ENCODE measurements at regions not wholly inside any gene's neighbourhood (a gene's known extent, or its start where the extent isn't known, plus 50 kb on each side); places are given as distances from the start of the nearest gene placed in this dataset.

DNA sequence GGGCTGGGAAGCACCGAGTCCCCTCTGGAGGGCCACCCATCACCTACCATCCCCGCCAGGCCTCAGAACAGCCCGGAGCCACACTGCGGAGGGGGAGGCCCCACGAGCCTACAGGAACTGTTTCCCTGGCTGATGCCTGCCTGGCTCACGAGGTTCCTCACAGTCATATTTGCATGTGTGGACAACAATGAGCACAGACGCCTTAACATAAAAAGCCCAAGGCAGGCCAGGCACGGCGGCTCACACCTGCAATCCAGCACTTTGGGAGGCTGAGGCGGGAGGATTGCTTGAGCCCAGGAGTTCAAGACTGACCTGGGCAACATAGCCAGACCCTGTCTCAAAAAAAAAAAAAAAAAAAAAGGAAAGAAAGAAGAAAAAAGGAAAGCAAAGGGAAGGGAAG is 125.9 kb downstream of the FAM53A start:
- no peak overlapping the region for H3K4me2 ChIP-seq (replicated peaks; ENCODE audit: low read depth, low read length, poor library complexity, severe bottlenecking)
- no peak for TF ChIP-seq EZH2 (IDR thresholded peaks at IDR 0.05; ENCODE audit: borderline replicate concordance, insufficient read depth, low read depth, low read length, poor library complexity, severe bottlenecking)
- TF ChIP-seq, protein P1, sequence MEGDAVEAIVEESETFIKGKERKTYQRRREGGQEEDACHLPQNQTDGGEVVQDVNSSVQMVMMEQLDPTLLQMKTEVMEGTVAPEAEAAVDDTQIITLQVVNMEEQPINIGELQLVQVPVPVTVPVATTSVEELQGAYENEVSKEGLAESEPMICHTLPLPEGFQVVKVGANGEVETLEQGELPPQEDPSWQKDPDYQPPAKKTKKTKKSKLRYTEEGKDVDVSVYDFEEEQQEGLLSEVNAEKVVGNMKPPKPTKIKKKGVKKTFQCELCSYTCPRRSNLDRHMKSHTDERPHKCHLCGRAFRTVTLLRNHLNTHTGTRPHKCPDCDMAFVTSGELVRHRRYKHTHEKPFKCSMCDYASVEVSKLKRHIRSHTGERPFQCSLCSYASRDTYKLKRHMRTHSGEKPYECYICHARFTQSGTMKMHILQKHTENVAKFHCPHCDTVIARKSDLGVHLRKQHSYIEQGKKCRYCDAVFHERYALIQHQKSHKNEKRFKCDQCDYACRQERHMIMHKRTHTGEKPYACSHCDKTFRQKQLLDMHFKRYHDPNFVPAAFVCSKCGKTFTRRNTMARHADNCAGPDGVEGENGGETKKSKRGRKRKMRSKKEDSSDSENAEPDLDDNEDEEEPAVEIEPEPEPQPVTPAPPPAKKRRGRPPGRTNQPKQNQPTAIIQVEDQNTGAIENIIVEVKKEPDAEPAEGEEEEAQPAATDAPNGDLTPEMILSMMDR (IDR thresholded peaks at IDR 0.05), result no peak
- ChIA-PET POLR2A (no interaction called here), CTCF (no interaction called here)
- intact Hi-C loops (cut with micrococcal nuclease), result no loop called here
- WGBS (ENCODE audit: insufficient coverage), result 67% methylated on average over 10 of the region's 10 CpGs
- Mint-ChIP-seq H3K27ac (no peak overlapping the region), H3K4me1 (no peaks in the 10 kb centered on the region), H3K27me3 (peaks cover 23% of the 10 kb centered on the region), H3K9me3 (ENCODE audit: insufficient read depth) (no peaks in the 10 kb centered on the region), H3K4me3 (no peak overlapping the region)
- H4K20me1 ChIP-seq (ENCODE audit: control insufficient read depth, insufficient read depth, low read length, poor library complexity, severe bottlenecking), result no peaks in the 10 kb centered on the region
- H3K36me3 ChIP-seq (replicated peaks in 1 of 2; ENCODE audit: control extremely low read depth in 1 of 2, control insufficient read depth in 1 of 2, extremely low read depth in 1 of 2, insufficient read depth in 2 of 2, low read length in 1 of 2), result no peaks in the 10 kb centered on the region
- H3K4me3 ChIP-seq (ENCODE audit: control extremely low read depth in 1 of 5, extremely low read depth in 1 of 5, insufficient read depth in 1 of 5, low read depth in 2 of 5, low read length in 4 of 5), result no peak overlapping the region
- H3K27ac ChIP-seq (ENCODE audit: low read length in 2 of 2), result no peak overlapping the region
- H3K9me3 ChIP-seq (ENCODE audit: control extremely low read depth in 1 of 3, control insufficient read depth in 2 of 3, insufficient read depth in 1 of 3, low read length in 2 of 3), result peaks cover 0 to 5% (median 0%) of the 10 kb centered on the region in 3 donors
- ATAC-seq (ENCODE audit: low read depth), result no peak
- DNase-seq, result no peak
- H2AFZ ChIP-seq (ENCODE audit: insufficient read depth, low read depth, low read length, poor library complexity, severe bottlenecking), result no peak overlapping the region
- H3K9ac ChIP-seq (ENCODE audit: low read length), result no peak overlapping the region
- H3K27me3 ChIP-seq (replicated peaks in 1 of 4; ENCODE audit: control extremely low read depth in 1 of 4, control insufficient read depth in 3 of 4, insufficient read depth in 4 of 4, low read length in 3 of 4), result peaks cover 0 to 11% (median 0%) of the 10 kb centered on the region in 4 experiments
- H3K79me2 ChIP-seq (ENCODE audit: control insufficient read depth, insufficient read depth, low read length), result no peaks in the 10 kb centered on the region
- no peaks in the 10 kb centered on the region for H3K4me1 ChIP-seq (ENCODE audit: control insufficient read depth in 2 of 2, insufficient read depth in 2 of 2, low read length in 2 of 2)

DNA sequence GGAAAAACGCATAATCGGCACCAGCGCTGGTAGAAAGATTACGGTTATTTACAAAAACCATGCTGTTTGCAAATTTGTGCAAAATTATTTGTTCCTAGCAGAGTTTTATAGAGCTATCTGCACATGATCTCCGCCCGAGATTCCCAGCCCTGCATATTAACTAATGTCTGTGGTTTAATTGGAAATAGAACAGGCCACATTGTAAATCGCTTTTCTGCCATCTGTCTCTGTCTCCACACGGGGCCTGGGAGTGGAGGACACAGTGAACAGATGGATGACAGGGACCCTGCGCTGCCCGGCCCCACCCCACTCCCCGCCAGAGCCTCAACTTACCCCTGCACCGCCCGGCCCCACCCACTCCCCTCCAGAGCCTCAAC is 126.9 kb downstream of the FAM53A start:
- no peak for TF ChIP-seq EZH2 (IDR thresholded peaks at IDR 0.05; ENCODE audit: borderline replicate concordance, insufficient read depth, low read depth, low read length, poor library complexity, severe bottlenecking)
- TF ChIP-seq, protein P1 (IDR thresholded peaks at IDR 0.05), result no peak
- H3K4me1 Mint-ChIP-seq, result no peaks in the 10 kb centered on the region
- no peaks in the 10 kb centered on the region for H3K36me3 ChIP-seq (replicated peaks in 1 of 2; ENCODE audit: control extremely low read depth in 1 of 2, control insufficient read depth in 1 of 2, extremely low read depth in 1 of 2, insufficient read depth in 2 of 2, low read length in 1 of 2)
- H4K20me1 ChIP-seq (ENCODE audit: control insufficient read depth, insufficient read depth, low read length, poor library complexity, severe bottlenecking), result no peaks in the 10 kb centered on the region
- no peak overlapping the region for H3K4me3 Mint-ChIP-seq
- DNase-seq, result no peak
- ATAC-seq (ENCODE audit: low read depth), result no peak
- POLR2A ChIA-PET, result no interaction called here
- no peak overlapping the region for H3K27ac ChIP-seq (ENCODE audit: low read length in 2 of 2)
- H3K4me3 ChIP-seq (ENCODE audit: control extremely low read depth in 1 of 5, extremely low read depth in 1 of 5, insufficient read depth in 1 of 5, low read depth in 2 of 5, low read length in 4 of 5), result no peak overlapping the region
- H3K27me3 ChIP-seq (replicated peaks in 1 of 4; ENCODE audit: control extremely low read depth in 1 of 4, control insufficient read depth in 3 of 4, insufficient read depth in 4 of 4, low read length in 3 of 4), result peaks cover 0 to under 1% (median 0%) of the 10 kb centered on the region in 4 experiments
- no peaks in the 10 kb centered on the region for H3K4me1 ChIP-seq (ENCODE audit: control insufficient read depth in 2 of 2, insufficient read depth in 2 of 2, low read length in 2 of 2)
- no peak overlapping the region for H3K9ac ChIP-seq (ENCODE audit: low read length)
- H2AFZ ChIP-seq (ENCODE audit: insufficient read depth, low read depth, low read length, poor library complexity, severe bottlenecking), result no peak overlapping the region
- WGBS (ENCODE audit: insufficient coverage), result 91% methylated on average over 8 of the region's 13 CpGs
- no peaks in the 10 kb centered on the region for H3K9me3 Mint-ChIP-seq (ENCODE audit: insufficient read depth)
- CTCF ChIA-PET, result no interaction called here
- H3K27me3 Mint-ChIP-seq, result peaks cover 23% of the 10 kb centered on the region
- H3K27ac Mint-ChIP-seq, result no peak overlapping the region
- intact Hi-C loops (cut with micrococcal nuclease), result no loop called here
- H3K79me2 ChIP-seq (ENCODE audit: control insufficient read depth, insufficient read depth, low read length), result no peaks in the 10 kb centered on the region
- H3K9me3 ChIP-seq (ENCODE audit: control extremely low read depth in 1 of 3, control insufficient read depth in 2 of 3, insufficient read depth in 1 of 3, low read length in 2 of 3), result peaks cover 0 to 5% (median 0%) of the 10 kb centered on the region in 3 donors
- no peak overlapping the region for H3K4me2 ChIP-seq (replicated peaks; ENCODE audit: low read depth, low read length, poor library complexity, severe bottlenecking)
